Brain microvascular endothelial cell (primary cell): ENCODE measurements at regions not wholly inside any gene's neighbourhood (a gene's known extent, or its start where the extent isn't known, plus 50 kb on each side); places are given as distances from the start of the nearest gene placed in this dataset.

Source experiments
- DNase-seq: peaks from one replicate; pipeline ENCODE4 v3.0.0-alpha.2; 2020
- H3K27ac ChIP-seq: fragments of 250-450 bp; sonication (Bioruptor Pico); 2 replicates; pipeline ENCODE4 v1.5.1; 2020; ENCODE audit warnings: mild to moderate bottlenecking, moderate library complexity
- H3K27me3 ChIP-seq: fragments of 250-450 bp; sonication (Bioruptor Pico); replicated peaks from 2 replicates; pipeline ENCODE4 v1.5.1; 2020; ENCODE audit warnings: mild to moderate bottlenecking
- H3K36me3 ChIP-seq: fragments of 250-450 bp; sonication (Bioruptor Pico); replicated peaks from 2 replicates; pipeline ENCODE4 v1.5.1; 2020; ENCODE audit warnings: mild to moderate bottlenecking
- H3K4me3 ChIP-seq: 2 replicates; pipeline ENCODE4 v1.5.1; 2011; ENCODE audit warnings: low read depth, mild to moderate bottlenecking, control low read depth, low read length, moderate library complexity
- CTCF ChIP-seq: IDR thresholded peaks from 2 replicates; pipeline ENCODE4 v1.5.1; 2011; ENCODE audit warnings: low read depth, mild to moderate bottlenecking, moderate library complexity, low read length, control low read depth, inconsistent platforms; ENCODE audit errors: missing control alignments
- in situ Hi-C: cut with HindIII; loops from 2 replicates; pipeline ENCODE4 v1.10.0; 2017; ENCODE audit warnings: low sequenced_read_pairs, low pct_ligation_motif_present

- Histone ChIP-seq H3K27ac (no peak overlapping the region), H3K27me3 (peaks cover 2% of the 10 kb centered on the region), H3K4me3 (no peak overlapping the region), H3K36me3 (no peaks in the 10 kb centered on the region)
- in situ Hi-C loops = no loop called here
- no peak for TF ChIP-seq CTCF
- DNase-seq = no peak
Measured at GRCh38 chr16:48811478-48811877, 201.5 kb upstream of the N4BP1 start.

GRCh38 chr16:48810803-48811453 lies 200.9 kb upstream of the N4BP1 start:
- H3K27me3 ChIP-seq = peaks cover 2% of the 10 kb centered on the region
- H3K4me3 ChIP-seq = no peak overlapping the region
- no peaks in the 10 kb centered on the region for H3K36me3 ChIP-seq
- DNase-seq = no peak
- no peak overlapping the region for H3K27ac ChIP-seq
- in situ Hi-C loops = no loop called here
- TF ChIP-seq CTCF = no peak

- in situ Hi-C loops = no loop called here
- no peak for DNase-seq
- Histone ChIP-seq H3K27me3 (peaks cover 2% of the 10 kb centered on the region), H3K36me3 (no peaks in the 10 kb centered on the region), H3K4me3 (no peak overlapping the region), H3K27ac (no peak overlapping the region)
- TF ChIP-seq CTCF = no peak
Measured at GRCh38 chr16:48810436-48810802, 200.4 kb upstream of the N4BP1 start.

- Histone ChIP-seq H3K36me3 (no peaks in the 10 kb centered on the region), H3K4me3 (no peak overlapping the region), H3K27me3 (no peaks in the 10 kb centered on the region), H3K27ac (no peak overlapping the region)
- TF ChIP-seq CTCF = no peak
- in situ Hi-C loops = no loop called here
- DNase-seq = no peak
Measured at GRCh38 chr16:48790151-48790550, 180.2 kb upstream of the N4BP1 start.

GRCh38 chr16:48788475-48788874 lies 178.5 kb upstream of the N4BP1 start:
- DNase-seq = no peak

More at GRCh38 chr16:48788475-48788874, 178.5 kb upstream of the N4BP1 start:
- no peak overlapping the region for H3K27ac ChIP-seq
- H3K27me3 ChIP-seq = no peaks in the 10 kb centered on the region
- no peak for TF ChIP-seq CTCF
- no peak overlapping the region for H3K4me3 ChIP-seq
- in situ Hi-C loops = no loop called here
- no peaks in the 10 kb centered on the region for H3K36me3 ChIP-seq
